ENCODE measurements at regions not wholly inside any gene's neighbourhood (a gene's known extent, or its start where the extent isn't known, plus 50 kb on each side); places are given as distances from the start of the nearest gene placed in this dataset.

- peaks cover 2% of the 10 kb centered on the region for H3K27me3 ChIP-seq
- H3K36me3 ChIP-seq = no peaks in the 10 kb centered on the region
- peak in 1 of 2 donors; percentile 46 for DNase-seq (ENCODE audit: low read depth in 1 of 2, low spot score in 1 of 2)
- no peaks in the 10 kb centered on the region for H3K9me3 ChIP-seq (ENCODE audit: low read depth)
- H3K4me3 ChIP-seq = no peak overlapping the region
- TF ChIP-seq CTCF (IDR thresholded peaks at IDR 0.05; ENCODE audit: low read depth, low read length) = no peak
- H3K27ac ChIP-seq = no peak overlapping the region
- H3K4me1 ChIP-seq (ENCODE audit: low read depth) = no peaks in the 10 kb centered on the region
These were observed 153.8 kb downstream of the AREG start for GRCh38 chr4:74598611-74599325.

- DNase-seq (ENCODE audit: low read depth in 1 of 2, low spot score in 1 of 2) = no peak
- H3K4me3 ChIP-seq = no peak overlapping the region
- no peaks in the 10 kb centered on the region for H3K9me3 ChIP-seq (ENCODE audit: low read depth)
- H3K27me3 ChIP-seq = peaks cover 2% of the 10 kb centered on the region
- H3K4me1 ChIP-seq (ENCODE audit: low read depth) = no peaks in the 10 kb centered on the region
- no peak overlapping the region for H3K27ac ChIP-seq
- no peak for TF ChIP-seq CTCF (IDR thresholded peaks at IDR 0.05; ENCODE audit: low read depth, low read length)
- no peaks in the 10 kb centered on the region for H3K36me3 ChIP-seq
These were observed 158.2 kb downstream of the AREG start for GRCh38 chr4:74603186-74603585.

- Histone ChIP-seq H3K36me3 (no peaks in the 10 kb centered on the region), H3K9me3 (ENCODE audit: low read depth) (no peaks in the 10 kb centered on the region), H3K27ac (no peak overlapping the region), H3K4me1 (ENCODE audit: low read depth) (peaks cover 9% of the 10 kb centered on the region), H3K27me3 (no peaks in the 10 kb centered on the region), H3K4me3 (no peak overlapping the region)
- TF ChIP-seq CTCF (IDR thresholded peaks at IDR 0.05; ENCODE audit: low read depth, low read length) = no peak
- peak in 1 of 2 donors; percentile 46 for DNase-seq (ENCODE audit: low read depth in 1 of 2, low spot score in 1 of 2)
These were observed 163.4 kb downstream of the AREG start for GRCh38 chr4:74608151-74608949.

DNA sequence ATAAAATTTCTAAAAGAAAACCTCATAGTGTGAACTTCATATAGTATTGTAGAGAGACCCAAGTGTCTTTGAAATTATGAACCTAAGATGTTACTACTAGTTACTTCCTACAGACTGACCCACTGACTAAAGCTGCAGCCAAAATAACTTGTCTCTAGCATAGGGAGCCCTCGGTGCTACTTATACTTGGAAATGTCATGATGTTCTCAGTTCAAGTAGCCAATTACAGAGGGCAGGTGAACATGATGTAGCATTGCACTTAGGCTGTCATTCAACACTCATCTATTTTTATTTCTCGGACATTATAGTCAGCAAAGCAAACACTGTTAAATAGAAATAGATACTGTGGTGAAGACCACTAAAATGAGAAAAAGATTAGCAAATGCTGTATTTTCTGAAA is 165.6 kb downstream of the AREG start:
- H3K4me3 ChIP-seq = no peak overlapping the region
- H3K4me1 ChIP-seq (ENCODE audit: low read depth) = peaks cover 9% of the 10 kb centered on the region
- DNase-seq (ENCODE audit: low read depth in 1 of 2, low spot score in 1 of 2) = peak in 1 of 2 donors; percentile 59
- H3K27ac ChIP-seq = no peak overlapping the region
- H3K9me3 ChIP-seq (ENCODE audit: low read depth) = no peaks in the 10 kb centered on the region
- no peaks in the 10 kb centered on the region for H3K36me3 ChIP-seq
- no peaks in the 10 kb centered on the region for H3K27me3 ChIP-seq
- no peak for TF ChIP-seq CTCF (IDR thresholded peaks at IDR 0.05; ENCODE audit: low read depth, low read length)

GRCh38 chr4:74612837-74613236 is 167.9 kb downstream of the AREG start:
- no peak for DNase-seq (ENCODE audit: low read depth in 1 of 2, low spot score in 1 of 2)
- no peak for TF ChIP-seq CTCF (IDR thresholded peaks at IDR 0.05; ENCODE audit: low read depth, low read length)
- Histone ChIP-seq H3K36me3 (no peaks in the 10 kb centered on the region), H3K4me1 (ENCODE audit: low read depth) (peaks cover 9% of the 10 kb centered on the region), H3K9me3 (ENCODE audit: low read depth) (no peaks in the 10 kb centered on the region), H3K4me3 (no peak overlapping the region), H3K27me3 (no peaks in the 10 kb centered on the region), H3K27ac (no peak overlapping the region)

All from cardiac muscle cell (in vitro differentiated cells and primary cell).